Tibial nerve (tissue), 4 donors: ENCODE measurements at regions not wholly inside any gene's neighbourhood (a gene's known extent, or its start where the extent isn't known, plus 50 kb on each side); places are given as distances from the start of the nearest gene placed in this dataset.

Experiments
- DNase-seq, 2 donors: peaks; one replicate each; pipeline ENCODE4 v3.0.0-alpha.2; 2019; ENCODE audit warnings: low spot score in 2 of 2
- H3K27ac ChIP-seq, 4 donors: fragments of 200-600 bp; sonication (generic) in 3 of 4; one replicate each; pipeline ENCODE4 v1.5.1; 2017 to 2019; ENCODE audit warnings: mild to moderate bottlenecking in 1 of 4
- H3K27me3 ChIP-seq, 2 donors: fragments of 200-600 bp; sonication (generic) in 1 of 2; one replicate each; pipeline versions ENCODE4 v1.5.1 to v1.6.0; 2017 to 2019
- H3K36me3 ChIP-seq, 3 donors: fragments of 200-600 bp; sonication (generic); one replicate each; pipeline ENCODE4 v1.5.1; 2018 to 2019
- H3K4me1 ChIP-seq, 4 donors: fragments of 200-600 bp; sonication (generic) in 3 of 4; one replicate each; pipeline ENCODE4 v1.5.1; 2017 to 2019
- H3K4me3 ChIP-seq, 4 donors: fragments of 200-600 bp; sonication (generic) in 3 of 4; one replicate each; pipeline ENCODE4 v1.5.1; 2017 to 2019; ENCODE audit warnings: mild to moderate bottlenecking in 1 of 4, moderate library complexity in 1 of 4
- H3K9me3 ChIP-seq, 4 donors: fragments of 200-600 bp; sonication (generic) in 3 of 4; one replicate each; pipeline ENCODE4 v1.5.1; 2017 to 2019
- EP300 ChIP-seq, 2 donors: sonication (generic); formaldehyde crosslinking; IDR thresholded peaks; one replicate each; pipeline ENCODE4 v1.6.1; 2017; ENCODE audit warnings: antibody characterized with exemption in 2 of 2, mild to moderate bottlenecking in 1 of 2
- POLR2A ChIP-seq, 2 donors: fragments of 450-650 bp; IDR thresholded peaks; one replicate each; pipeline ENCODE4 v1.6.1; 2017; ENCODE audit warnings: antibody characterized with exemption in 2 of 2, mild to moderate bottlenecking in 2 of 2, moderate library complexity in 2 of 2
- WGBS, 2 donors: methylation state at CpG; one replicate each; pipeline ENCODE4 v1.1.5; 2018; 5-methylcytosine and 5-hydroxymethylcytosine counted together
- TF ChIP-seq, protein P1 (sequence below), 5 experiments: fragments of 200-600 bp in 3 of 5; fragments of 450-650 bp in 2 of 5; sonication (generic) in 3 of 5; IDR thresholded peaks; one replicate each; pipeline ENCODE4 v1.5.1; 2016 to 2019; ENCODE audit warnings: antibody characterized with exemption in 5 of 5, mild to moderate bottlenecking in 3 of 5, moderate library complexity in 2 of 5

DNA sequence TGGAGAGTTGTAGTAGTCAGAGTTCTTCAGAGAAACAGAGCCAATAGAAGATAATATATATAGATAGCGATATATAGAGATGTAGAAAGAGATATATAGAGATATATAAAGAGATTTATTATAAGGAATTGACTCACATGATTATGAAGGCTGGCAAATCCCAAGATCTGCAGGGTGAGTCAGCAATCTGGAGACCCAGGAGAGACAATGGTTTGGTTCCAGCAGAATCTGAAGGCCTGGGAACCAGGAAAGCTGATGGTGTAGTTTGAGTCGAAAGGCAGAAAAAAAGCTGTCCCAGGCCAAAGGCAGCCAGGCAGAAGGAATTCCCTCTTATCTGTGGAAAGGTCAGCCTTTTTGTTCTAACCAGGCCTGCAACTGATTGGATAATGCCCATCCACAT, 194.1 kb downstream of the NUFIP1 start:
- 86 to 90% methylated on average over 2 of the region's 2 CpGs for WGBS, 2 donors
- Histone ChIP-seq H3K9me3 (no peaks in the 10 kb centered on the region), H3K27me3 (no peaks in the 10 kb centered on the region), H3K36me3 (no peaks in the 10 kb centered on the region), H3K27ac (no peak overlapping the region), H3K4me3 (no peak overlapping the region), H3K4me1 (peaks cover 0 to 4% (median 0%) of the 10 kb centered on the region in 4 donors)
- TF ChIP-seq EP300 (IDR thresholded peaks at IDR 0.05) (no peak), POLR2A (IDR thresholded peaks at IDR 0.05) (no peak)
- TF ChIP-seq, protein P1, sequence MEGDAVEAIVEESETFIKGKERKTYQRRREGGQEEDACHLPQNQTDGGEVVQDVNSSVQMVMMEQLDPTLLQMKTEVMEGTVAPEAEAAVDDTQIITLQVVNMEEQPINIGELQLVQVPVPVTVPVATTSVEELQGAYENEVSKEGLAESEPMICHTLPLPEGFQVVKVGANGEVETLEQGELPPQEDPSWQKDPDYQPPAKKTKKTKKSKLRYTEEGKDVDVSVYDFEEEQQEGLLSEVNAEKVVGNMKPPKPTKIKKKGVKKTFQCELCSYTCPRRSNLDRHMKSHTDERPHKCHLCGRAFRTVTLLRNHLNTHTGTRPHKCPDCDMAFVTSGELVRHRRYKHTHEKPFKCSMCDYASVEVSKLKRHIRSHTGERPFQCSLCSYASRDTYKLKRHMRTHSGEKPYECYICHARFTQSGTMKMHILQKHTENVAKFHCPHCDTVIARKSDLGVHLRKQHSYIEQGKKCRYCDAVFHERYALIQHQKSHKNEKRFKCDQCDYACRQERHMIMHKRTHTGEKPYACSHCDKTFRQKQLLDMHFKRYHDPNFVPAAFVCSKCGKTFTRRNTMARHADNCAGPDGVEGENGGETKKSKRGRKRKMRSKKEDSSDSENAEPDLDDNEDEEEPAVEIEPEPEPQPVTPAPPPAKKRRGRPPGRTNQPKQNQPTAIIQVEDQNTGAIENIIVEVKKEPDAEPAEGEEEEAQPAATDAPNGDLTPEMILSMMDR (IDR thresholded peaks at IDR 0.05) = no peak
- no peak for DNase-seq

GRCh38 chr13:44792096-44792495, 197.2 kb downstream of the NUFIP1 start:
- Histone ChIP-seq H3K9me3 (no peaks in the 10 kb centered on the region), H3K27ac (no peak overlapping the region), H3K4me1 (peaks cover 0 to 5% (median 0%) of the 10 kb centered on the region in 4 donors), H3K27me3 (no peaks in the 10 kb centered on the region), H3K4me3 (no peak overlapping the region), H3K36me3 (no peaks in the 10 kb centered on the region)
- no peak for TF ChIP-seq POLR2A (IDR thresholded peaks at IDR 0.05)
- WGBS, 2 donors = 81 to 84% methylated on average over 7 of the region's 7 CpGs
- DNase-seq = no peak

GRCh38 chr13:44790289-44790688, 199.0 kb downstream of the NUFIP1 start:
- Histone ChIP-seq H3K36me3 (no peaks in the 10 kb centered on the region), H3K4me3 (no peak overlapping the region), H3K27ac (no peak overlapping the region), H3K27me3 (no peaks in the 10 kb centered on the region), H3K9me3 (no peaks in the 10 kb centered on the region), H3K4me1 (peaks cover 0 to 5% (median 0%) of the 10 kb centered on the region in 4 donors)
- DNase-seq = no peak
- WGBS, 2 donors = 64 to 65% methylated on average over 3 to 4 of the region's 4 CpGs
- TF ChIP-seq, protein P1 (IDR thresholded peaks at IDR 0.05) = no peak
- no peak for TF ChIP-seq EP300 (IDR thresholded peaks at IDR 0.05)
- TF ChIP-seq POLR2A (IDR thresholded peaks at IDR 0.05) = no peak

- H3K4me3 ChIP-seq = no peak overlapping the region
- 82 to 83% methylated on average over 7 of the region's 7 CpGs for WGBS, 2 donors
- H3K27me3 ChIP-seq = no peaks in the 10 kb centered on the region
- TF ChIP-seq POLR2A (IDR thresholded peaks at IDR 0.05) (no peak), EP300 (IDR thresholded peaks at IDR 0.05) (no peak)
- TF ChIP-seq, protein P1 (IDR thresholded peaks at IDR 0.05) = no peak
- no peak overlapping the region for H3K27ac ChIP-seq
- no peaks in the 10 kb centered on the region for H3K36me3 ChIP-seq
- H3K4me1 ChIP-seq = peaks cover 0 to 5% (median 0%) of the 10 kb centered on the region in 4 donors
- no peaks in the 10 kb centered on the region for H3K9me3 ChIP-seq
- DNase-seq = no peak
Observed at GRCh38 chr13:44787617-44788016, 201.7 kb downstream of the NUFIP1 start.

GRCh38 chr13:44786756-44787155, 202.5 kb downstream of the NUFIP1 start:
- Histone ChIP-seq H3K4me1 (peaks cover 0 to 5% (median 0%) of the 10 kb centered on the region in 4 donors), H3K27ac (no peak overlapping the region), H3K9me3 (no peaks in the 10 kb centered on the region), H3K36me3 (no peaks in the 10 kb centered on the region), H3K27me3 (no peaks in the 10 kb centered on the region), H3K4me3 (no peak overlapping the region)
- WGBS, 2 donors = 82 to 86% methylated on average over 3 of the region's 3 CpGs
- TF ChIP-seq, protein P1 (IDR thresholded peaks at IDR 0.05) = no peak
- TF ChIP-seq EP300 (IDR thresholded peaks at IDR 0.05) (no peak), POLR2A (IDR thresholded peaks at IDR 0.05) (no peak)
- no peak for DNase-seq

- Histone ChIP-seq H3K9me3 (no peaks in the 10 kb centered on the region), H3K4me1 (peaks cover 0 to 3% (median 0%) of the 10 kb centered on the region in 4 donors), H3K4me3 (no peak overlapping the region), H3K36me3 (no peaks in the 10 kb centered on the region), H3K27me3 (no peaks in the 10 kb centered on the region), H3K27ac (no peak overlapping the region)
- no peak for TF ChIP-seq EP300 (IDR thresholded peaks at IDR 0.05)
- TF ChIP-seq POLR2A (IDR thresholded peaks at IDR 0.05) = no peak
- TF ChIP-seq, protein P1 (IDR thresholded peaks at IDR 0.05) = no peak
- 82 to 83% methylated on average over 3 of the region's 3 CpGs for WGBS, 2 donors
- DNase-seq = no peak
Observed at GRCh38 chr13:44785401-44785800, 203.9 kb downstream of the NUFIP1 start.
